ENCODE measurements at regions not wholly inside any gene's neighbourhood (a gene's known extent, or its start where the extent isn't known, plus 50 kb on each side); places are given as distances from the start of the nearest gene placed in this dataset.
"Not testable (repeated sequence)": the region's sequence is repeated elsewhere in the genome, so short reads cannot be mapped to it uniquely, and the experiment has no call there.

DNA sequence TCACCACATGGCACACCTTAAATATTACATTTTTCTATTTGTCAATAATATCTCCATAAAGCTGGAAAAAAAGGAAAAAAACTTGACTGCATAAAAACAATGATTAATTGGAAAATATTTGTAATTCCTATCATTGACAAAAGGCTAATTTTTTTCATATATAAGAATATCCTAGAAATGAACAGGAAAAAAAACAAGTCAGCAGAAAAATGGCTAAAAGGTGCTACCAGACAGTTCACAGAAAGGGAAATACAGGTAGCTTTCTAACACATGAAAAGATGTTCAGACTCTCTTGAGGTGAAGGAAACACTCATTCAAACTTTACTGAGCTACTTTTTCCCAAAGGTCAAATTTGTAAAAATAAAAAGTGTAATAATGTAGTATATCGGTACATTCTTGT is 104.1 kb upstream of the SCAF8 start:
- intact Hi-C loops (cut with micrococcal nuclease) = no loop called here

GRCh38 chr6:154632119-154632518 is 101.1 kb upstream of the SCAF8 start:
- intact Hi-C loops (cut with micrococcal nuclease) = no loop called here

DNA sequence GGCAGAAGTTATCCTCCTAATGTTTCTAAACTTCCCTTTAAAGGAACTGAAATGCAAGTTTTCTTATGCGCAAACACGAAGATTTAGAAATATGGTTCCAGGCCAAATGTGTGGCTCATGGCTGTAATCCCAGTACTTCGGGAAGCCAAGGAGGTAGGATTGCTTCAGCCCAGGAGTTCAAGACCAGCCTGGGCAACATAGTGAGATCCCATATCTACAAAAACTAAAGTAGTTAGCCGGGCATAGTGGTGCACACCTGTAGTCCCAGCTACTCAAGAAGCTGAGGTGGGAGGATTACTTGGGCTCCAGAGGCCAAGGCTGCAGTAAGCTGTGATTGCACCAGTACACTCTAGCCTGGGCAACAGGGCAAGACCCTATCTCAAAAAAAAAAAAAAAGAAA is 95.8 kb upstream of the SCAF8 start:
- intact Hi-C loops (cut with micrococcal nuclease) = no loop called here

DNA sequence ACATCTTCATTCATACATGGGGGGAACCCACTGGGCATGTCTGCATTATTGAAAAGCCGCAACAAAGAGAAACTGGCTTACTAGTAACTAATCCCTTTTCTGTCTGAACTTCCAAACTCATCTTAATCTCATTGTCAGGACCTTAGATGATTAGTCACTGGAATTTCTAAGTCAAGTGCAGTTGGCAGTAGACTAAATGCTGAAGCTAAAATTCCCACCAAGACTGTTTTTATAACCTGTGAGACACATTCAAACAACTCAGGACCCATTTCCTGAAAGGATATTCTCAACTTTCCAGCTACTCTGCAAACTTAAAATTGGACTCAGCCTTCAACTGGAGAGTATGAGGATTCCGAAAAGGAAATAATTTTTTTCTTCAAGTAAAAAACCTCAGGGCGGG is 94.8 kb upstream of the SCAF8 start:
- intact Hi-C loops (cut with micrococcal nuclease) = no loop called here

- intact Hi-C loops (cut with micrococcal nuclease) = not testable (repeated sequence)
Observed at GRCh38 chr6:154639196-154639595, 94.0 kb upstream of the SCAF8 start.

DNA sequence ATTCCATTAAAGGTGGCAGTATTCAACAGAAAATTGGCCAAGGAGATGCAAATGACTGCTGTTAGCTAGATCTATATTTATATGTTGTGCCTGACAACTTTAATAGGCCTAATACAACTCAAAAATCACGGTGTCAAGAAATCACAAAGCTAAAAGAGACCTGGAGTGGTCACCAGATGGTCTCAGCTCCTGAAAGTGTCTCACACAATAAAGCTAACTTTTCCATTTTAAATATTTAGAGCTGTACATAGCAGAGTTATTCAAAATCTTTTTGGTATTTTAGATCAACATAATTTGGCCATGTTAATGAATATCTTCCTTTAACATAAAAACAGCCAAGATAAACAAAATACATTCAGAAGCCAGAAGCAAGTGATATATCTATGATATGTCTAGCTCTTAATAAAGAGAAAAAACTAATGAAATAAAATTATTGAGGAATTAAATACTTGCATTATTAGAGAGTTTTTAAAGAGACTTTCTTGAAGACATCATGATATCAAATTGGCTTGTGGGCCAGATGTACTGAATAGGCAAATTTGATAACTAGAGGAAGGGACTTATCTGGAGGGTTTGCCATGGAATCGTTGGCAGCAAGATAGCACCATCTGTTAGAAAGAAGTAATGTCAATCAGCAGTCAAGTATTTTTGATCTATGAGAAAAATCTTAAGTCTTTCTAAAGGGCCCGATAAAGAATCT is 84.9 kb upstream of the SCAF8 start:
- intact Hi-C loops (cut with micrococcal nuclease) = no loop called here

GRCh38 chr6:154648888-154649205 is 84.4 kb upstream of the SCAF8 start:
- intact Hi-C loops (cut with micrococcal nuclease) = no loop called here

DNA sequence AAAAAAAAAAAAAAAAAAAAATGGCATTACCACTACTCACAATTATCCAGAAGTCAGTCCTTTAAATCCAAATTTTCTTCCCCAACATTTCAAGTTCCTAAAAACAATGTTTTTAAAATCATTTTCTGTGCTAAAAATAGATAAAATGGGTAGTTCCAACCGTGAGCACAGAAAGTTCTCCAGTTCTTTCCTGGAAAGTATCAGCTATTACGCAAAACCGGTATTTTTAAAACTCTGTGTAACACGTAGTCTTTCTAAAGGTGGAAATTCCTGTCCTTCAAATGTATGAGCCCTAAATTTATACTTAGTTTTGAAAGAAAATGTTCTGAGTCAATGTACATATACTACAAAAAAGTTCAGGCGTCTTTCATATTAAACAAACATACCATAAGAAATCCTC is 83.5 kb upstream of the SCAF8 start:
- intact Hi-C loops (cut with micrococcal nuclease) = no loop called here

GRCh38 chr6:154650351-154650750 is 82.9 kb upstream of the SCAF8 start:
- intact Hi-C loops (cut with micrococcal nuclease) = no loop called here

- intact Hi-C loops (cut with micrococcal nuclease) = no loop called here
Observed at GRCh38 chr6:154651656-154652055, 81.6 kb upstream of the SCAF8 start.

- intact Hi-C loops (cut with micrococcal nuclease) = no loop called here
Observed at GRCh38 chr6:154653385-154653784, 79.8 kb upstream of the SCAF8 start.

GRCh38 chr6:154653853-154654252 is 79.4 kb upstream of the SCAF8 start:
- intact Hi-C loops (cut with micrococcal nuclease) = no loop called here

- intact Hi-C loops (cut with micrococcal nuclease) = no loop called here
Observed at GRCh38 chr6:154656660-154657059, 76.6 kb upstream of the SCAF8 start.

- intact Hi-C loops (cut with micrococcal nuclease) = no loop called here
Observed at GRCh38 chr6:154661768-154662167, 71.4 kb upstream of the SCAF8 start.

DNA sequence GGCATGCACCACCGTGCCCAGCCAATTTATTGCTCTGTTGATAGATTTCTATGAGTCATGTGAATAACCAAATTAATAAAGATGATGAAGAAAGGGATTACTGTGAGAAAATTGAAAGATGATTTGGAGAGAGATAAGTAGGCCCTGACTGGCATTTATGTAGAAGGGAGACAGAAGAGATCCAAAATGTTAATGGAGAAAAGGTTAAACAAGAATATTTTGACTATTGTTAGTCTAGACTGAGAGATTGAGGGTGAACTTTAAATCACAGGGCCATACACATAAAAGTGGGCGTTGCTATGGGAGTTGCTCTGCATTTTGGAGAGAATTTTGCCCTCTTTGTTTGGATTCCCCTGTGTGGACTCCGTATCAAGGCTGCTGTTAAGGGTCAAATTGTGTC is 68.9 kb upstream of the SCAF8 start:
- intact Hi-C loops (cut with micrococcal nuclease) = no loop called here

GRCh38 chr6:154668156-154668555 is 65.1 kb upstream of the SCAF8 start:
- intact Hi-C loops (cut with micrococcal nuclease) = no loop called here

DNA sequence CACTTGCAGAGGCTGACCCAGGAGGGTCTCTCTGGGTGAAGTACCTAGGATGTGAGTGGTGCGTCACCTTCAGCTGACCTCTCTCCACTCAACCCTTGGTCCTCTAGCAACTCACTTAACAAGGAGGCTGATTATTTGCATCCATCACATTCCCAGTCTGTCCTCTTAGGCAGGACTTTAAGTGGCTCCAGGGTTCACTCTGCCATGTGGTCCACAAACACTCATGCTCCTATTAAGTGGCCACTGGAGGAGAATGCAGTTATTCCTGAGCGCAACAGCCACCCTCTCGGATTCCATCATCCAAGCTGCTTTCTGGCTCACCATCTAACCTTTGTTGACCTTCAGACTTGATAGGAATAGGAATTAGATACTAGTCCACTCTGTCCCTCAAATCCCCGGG is 61.1 kb upstream of the SCAF8 start:
- intact Hi-C loops (cut with micrococcal nuclease) = no loop called here

DNA sequence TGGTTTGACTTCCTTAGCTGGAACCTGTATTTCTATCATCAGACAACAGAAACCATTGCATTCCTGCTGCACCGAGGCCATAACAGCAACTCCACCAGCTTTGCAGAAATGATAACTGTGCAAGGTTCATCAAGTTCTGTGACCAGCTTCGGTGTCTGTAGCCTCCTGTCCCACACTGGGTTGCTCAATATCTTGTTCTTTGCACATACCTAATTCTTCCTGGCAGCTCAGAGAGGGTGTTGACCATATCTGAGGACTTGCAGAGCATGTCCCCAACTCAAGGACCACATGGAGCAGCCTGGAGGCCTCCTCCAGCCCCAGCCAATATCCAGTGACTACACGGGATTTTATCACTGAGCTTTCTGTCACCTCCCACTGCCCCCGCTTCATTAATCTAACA is 59.3 kb upstream of the SCAF8 start:
- intact Hi-C loops (cut with micrococcal nuclease) = no loop called here

GRCh38 chr6:154675602-154676088 is 57.6 kb upstream of the SCAF8 start:
- intact Hi-C loops (cut with micrococcal nuclease) = loop anchor here (1.0 kb wide), 12 partner anchors 58 to 855 kb away; partner anchors contain the start of genes SCAF8 and TFB1M

DNA sequence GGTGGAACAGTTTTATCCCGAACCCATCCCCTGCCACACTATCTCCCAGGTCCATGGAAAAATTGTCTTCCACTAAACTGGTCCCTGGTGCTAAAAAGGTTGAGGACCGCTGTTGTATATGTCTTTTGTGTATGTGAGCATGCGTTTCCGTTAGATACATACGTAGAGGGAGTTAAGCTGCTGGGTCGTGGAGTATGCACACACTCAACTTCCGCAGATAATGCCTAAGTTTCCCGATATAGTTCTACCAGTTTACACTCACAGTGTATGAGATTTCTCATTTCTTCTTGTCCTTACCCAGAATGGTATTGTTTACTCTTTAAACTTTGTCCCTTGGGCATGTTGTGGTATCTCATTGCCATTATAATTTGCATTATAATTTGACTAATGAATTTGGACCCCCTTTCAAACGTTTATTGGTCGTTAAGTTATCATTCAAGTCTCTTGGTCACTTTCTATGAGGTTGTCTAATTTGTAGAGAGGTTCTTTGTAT is 50.5 kb upstream of the SCAF8 start:
- intact Hi-C loops (cut with micrococcal nuclease) = no loop called here

All from T-helper 1 cell treated with Interleukin-12 subunit alpha and Interleukin-12 subunit beta and Interleukin-4 antibody, amounts not matched to agents 30 ng/mL and 1 ng/mL, for 36 hours (primary cell).